ENCODE measurements at regions not wholly inside any gene's neighbourhood (a gene's known extent, or its start where the extent isn't known, plus 50 kb on each side); places are given as distances from the start of the nearest gene placed in this dataset.

DNA sequence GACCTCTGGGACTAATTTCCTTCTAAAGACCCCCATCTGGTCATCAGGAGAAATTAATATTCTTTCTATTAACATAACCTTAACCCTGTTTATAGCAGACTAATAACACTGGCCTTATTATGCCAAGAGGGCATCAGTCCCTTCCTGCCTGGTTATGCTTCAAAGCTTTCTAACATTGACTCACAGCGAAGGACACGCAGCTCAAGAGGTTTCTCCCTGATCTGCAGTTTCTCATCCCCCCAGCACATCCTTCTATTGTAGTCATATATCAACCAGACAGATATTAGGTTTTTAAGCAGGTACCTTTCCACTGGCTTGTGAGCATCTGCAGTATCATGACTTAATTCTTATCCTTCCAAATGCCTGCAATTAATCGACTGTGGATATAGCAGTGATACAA, 100.0 kb upstream of the CXCR4 start:
- no peak for DNase-seq (ENCODE audit: low read depth in 2 of 2)

DNA sequence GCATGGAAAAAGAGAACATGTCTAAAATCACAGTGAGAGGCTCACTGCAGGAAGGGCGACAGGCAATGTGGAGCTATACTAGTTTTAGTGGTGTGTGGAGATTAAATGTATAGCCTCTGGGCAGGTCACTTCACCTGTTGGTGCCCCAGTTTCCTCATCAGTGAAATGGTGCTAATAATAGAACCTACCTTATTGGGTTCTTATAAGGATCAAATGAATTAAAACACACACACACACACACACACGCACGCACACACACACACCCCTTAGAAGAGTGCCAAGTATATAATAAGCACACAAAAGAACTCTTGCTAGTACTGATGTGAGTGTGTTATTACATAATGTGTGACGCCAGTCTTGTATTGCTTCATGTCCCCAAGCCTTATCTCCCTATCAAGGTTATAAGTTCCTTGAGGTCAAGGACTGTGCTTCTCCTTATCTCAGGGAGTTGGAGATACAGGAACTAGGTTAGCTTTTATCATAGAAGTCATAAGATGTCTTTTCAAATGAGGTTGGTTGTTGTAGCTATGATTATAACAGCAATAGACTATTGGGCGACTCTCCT, 98.0 kb upstream of the CXCR4 start:
- DNase-seq (ENCODE audit: low read depth in 2 of 2): no peak

DNA sequence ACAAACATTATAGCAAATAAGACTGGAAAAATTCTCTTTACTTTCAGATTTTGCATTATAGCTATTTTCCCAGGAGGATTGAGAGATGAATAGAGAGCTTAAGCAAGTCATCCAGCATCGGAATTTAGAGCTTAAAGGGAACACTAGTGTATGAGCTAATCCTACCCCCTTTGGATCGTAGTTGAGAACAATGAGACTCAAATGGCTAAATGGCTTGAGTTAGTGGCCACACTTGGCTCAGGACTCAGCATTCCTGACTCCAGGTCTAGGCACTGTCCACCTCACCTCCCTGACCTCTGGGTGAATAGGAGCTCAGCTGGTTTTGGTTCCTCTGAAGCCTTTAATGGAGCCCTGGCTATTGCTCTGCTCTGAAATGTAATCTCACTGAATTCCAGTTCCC, 97.5 kb upstream of the CXCR4 start:
- DNase-seq (ENCODE audit: low read depth in 2 of 2): no peak

GRCh38 chr2:136214307-136215200, 96.6 kb upstream of the CXCR4 start:
- DNase-seq (ENCODE audit: low read depth in 2 of 2): no peak

DNA sequence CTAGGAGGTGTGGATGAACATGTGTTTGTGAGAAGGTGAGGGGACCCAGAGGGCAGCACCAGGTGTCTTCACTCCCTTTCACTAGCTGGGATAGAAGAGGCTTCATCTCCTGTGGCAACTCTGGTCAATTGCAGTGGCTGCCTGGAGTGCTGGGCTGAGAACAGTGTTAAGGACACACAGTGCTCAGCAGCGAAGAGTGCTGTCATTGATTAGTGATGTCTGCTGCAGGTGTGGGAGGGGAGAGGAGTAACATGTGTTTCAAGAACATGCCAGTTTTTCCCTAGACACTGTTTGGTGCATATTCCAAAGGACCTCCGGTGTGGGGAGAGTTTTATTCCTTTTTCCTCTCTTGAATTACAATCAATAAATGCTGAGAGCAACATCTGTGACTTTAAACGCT, 95.9 kb upstream of the CXCR4 start:
- DNase-seq (ENCODE audit: low read depth in 2 of 2): no peak

DNA sequence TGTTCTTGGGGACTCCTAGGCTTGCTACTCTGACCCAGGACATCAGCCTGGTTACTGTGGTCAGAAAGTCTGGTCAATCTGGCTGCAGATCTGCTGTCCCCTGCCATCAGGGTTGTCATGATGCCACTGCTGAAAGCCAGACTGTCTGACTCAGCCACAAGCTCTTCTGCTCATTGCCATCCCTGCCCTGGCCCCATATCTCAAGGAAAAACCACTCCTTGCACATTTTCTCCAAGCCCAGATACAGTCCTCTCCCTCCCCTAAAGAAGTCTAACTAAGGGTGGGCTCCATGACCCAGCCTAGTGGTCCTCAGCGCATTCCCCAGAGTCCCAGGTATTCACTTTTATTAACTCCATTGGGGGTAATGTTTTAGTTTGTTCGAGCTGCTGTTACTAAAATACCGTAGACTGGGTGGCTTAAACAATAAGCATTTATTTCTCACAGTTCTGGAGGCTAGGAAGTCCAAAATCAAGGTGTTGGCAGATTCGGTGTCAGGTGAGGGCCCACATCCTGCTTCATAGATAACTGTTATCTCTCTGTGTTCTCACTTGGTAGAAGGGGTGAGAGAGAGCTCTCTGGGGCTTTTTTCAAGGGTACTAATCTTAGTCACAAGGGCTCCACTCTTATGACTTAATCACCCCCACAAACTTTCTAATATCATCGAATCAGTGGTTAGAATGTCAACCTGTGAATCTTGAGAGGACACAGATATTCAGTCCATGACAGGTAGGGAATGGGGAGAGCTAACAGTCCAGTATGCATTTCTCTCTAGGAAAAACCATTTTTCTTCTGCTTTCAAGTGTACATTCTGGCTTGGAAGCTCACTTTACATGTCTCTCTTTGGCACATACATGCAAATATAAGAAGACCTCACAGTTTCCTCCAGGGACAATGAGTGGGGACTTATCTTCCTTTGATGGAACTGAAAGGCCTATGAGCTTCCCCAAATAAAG, 94.8 kb upstream of the CXCR4 start:
- DNase-seq (ENCODE audit: low read depth in 2 of 2): no peak

DNA sequence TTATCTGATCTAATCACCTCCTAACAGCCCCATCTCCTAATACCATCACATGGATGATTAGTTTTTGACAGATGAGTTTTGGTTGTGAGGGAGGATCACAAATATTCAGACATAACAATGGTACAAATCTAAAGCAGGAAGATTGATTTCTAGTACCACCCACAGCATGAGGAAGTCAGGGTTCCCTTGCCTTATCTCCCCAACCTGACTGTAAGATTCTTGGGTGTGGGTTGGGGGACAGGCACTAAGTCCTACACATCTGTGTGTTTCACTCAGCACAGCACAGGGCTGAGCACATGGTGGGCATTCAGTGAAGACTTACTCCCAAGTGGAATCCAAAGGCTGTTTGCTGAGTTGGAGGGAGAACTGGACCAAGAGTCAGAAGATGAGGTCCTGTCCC, 93.8 kb upstream of the CXCR4 start:
- DNase-seq (ENCODE audit: low read depth in 2 of 2): no peak

- DNase-seq (ENCODE audit: low read depth in 2 of 2): no peak
Measured at GRCh38 chr2:136210822-136211221, 92.9 kb upstream of the CXCR4 start.

DNA sequence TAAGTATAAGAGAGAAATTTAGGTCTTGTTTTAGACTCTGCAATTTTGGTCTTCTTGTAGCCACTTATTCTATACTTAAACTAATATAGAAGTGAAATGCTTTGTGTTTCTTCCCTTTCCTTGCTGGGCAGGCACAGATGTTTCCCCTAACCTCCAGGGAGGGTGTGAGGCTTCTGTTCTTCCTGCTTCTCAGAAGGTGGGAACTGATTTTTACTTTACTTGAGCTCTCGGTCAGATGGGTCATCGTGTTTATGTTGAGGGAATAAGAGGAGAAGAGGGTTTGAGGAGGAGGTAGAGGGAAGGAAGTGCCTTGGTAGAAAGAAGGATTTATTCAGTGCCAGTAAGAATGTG, 92.5 kb upstream of the CXCR4 start:
- DNase-seq (ENCODE audit: low read depth in 2 of 2): no peak

DNA sequence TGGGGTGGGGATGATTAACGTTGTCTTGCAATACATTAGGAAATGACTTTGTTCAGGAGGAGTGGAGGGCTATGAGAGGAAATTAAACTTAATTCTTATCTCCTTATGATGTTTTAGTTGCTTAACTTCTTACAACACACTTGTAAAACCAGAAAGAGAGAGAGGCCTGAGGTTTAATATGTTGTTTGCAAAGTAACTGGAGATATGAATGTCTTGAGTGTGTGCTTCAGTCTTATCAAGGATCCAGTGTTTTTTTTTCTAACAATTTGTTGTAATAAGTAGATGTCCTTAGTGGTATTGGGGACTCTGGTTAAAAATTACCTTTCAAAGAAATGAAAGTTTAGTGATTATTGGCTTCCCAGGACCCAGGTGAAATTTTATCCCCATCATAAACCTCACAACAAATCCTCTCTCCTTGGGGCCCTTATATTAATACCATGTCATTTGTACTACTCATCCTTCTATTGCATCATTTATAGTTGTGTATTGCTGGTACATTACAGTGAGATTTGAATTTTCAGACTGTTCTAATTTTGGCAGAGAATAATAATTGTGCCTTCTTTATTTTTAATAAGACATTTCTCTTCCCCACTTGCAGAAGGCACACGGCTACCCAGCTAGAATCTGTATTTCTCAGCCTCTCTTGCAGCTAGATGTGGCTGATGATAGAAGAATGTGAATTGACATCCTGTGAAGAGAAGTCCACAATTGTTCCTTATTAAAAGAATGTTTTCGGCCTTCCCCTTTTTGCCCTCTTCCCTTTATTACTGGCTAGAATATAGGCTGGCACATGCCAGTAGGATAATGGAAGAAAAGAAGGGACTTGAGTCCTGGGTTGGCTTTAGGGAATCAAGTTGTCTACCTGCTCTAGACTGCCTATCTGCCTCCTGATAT, 91.9 kb upstream of the CXCR4 start:
- no peak for DNase-seq (ENCODE audit: low read depth in 2 of 2)

GRCh38 chr2:136208682-136209420, 90.9 kb upstream of the CXCR4 start:
- DNase-seq (ENCODE audit: low read depth in 2 of 2): no peak

DNA sequence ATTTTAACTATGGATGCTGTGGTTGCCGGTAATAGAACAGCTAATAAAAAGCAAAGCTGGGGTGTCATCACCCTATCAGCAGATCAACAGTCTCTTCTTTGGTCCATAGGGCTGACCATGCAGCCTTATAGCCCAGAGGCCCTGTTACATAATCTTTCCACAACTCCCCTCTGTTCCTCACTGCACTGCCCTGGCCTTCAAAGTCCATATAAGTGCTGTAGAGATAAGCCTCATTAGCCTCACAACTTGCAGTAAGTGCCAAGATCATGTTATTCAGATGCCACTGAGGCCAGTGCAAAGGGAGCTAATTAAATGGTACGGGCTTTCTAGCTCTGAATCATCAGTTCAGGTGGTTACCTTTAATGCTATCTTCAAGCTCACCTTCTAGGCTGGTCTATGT, 89.7 kb upstream of the CXCR4 start:
- no peak for DNase-seq (ENCODE audit: low read depth in 2 of 2)

GRCh38 chr2:136207030-136207623, 89.2 kb upstream of the CXCR4 start:
- DNase-seq (ENCODE audit: low read depth in 2 of 2): no peak

GRCh38 chr2:136206613-136207012, 88.7 kb upstream of the CXCR4 start:
- DNase-seq (ENCODE audit: low read depth in 2 of 2): no peak

GRCh38 chr2:136205615-136206014, 87.7 kb upstream of the CXCR4 start:
- no peak for DNase-seq (ENCODE audit: low read depth in 2 of 2)

DNA sequence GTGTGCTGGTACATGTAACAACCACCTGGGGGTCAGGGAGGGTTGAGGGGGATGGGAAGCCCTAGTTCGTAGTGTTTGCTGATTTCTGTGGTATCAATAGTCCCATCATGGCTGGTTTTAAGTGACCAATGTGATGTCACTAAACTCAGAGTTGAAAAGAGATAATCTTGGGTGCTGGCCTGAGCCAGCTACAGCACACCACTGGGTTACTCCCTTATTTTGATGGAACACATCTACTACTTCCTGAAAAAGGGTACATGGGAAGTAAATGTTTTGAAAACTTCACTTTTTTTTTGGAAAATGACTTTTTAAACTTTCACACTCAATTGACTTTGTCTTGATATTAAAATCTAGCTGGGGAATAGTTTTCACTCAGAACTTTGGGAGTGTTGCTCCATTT, 87.0 kb upstream of the CXCR4 start:
- no peak for DNase-seq (ENCODE audit: low read depth in 2 of 2)

DNA sequence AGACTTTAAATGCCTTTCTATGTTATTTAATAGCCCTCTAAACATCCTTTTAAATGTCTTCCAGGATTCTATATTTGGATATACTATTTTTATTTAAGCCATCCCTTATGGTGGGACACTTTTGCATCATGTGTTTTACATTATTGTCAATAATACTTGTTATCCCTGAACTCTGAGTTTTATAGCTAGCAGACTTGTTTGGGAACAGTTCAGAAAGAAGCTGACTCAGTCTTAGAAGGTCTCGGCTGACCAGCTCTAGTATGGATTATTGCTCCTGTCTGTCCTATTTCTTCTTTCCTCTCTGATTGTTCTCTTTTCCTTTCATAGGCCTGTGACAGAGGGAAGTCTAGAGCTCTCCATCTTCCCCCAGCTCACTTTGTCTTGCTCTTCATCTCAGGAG, 77.3 kb upstream of the CXCR4 start:
- no peak for DNase-seq (ENCODE audit: low read depth in 2 of 2)

- DNase-seq (ENCODE audit: low read depth in 2 of 2): no peak
Measured at GRCh38 chr2:136191041-136191440, 73.1 kb upstream of the CXCR4 start.

DNA sequence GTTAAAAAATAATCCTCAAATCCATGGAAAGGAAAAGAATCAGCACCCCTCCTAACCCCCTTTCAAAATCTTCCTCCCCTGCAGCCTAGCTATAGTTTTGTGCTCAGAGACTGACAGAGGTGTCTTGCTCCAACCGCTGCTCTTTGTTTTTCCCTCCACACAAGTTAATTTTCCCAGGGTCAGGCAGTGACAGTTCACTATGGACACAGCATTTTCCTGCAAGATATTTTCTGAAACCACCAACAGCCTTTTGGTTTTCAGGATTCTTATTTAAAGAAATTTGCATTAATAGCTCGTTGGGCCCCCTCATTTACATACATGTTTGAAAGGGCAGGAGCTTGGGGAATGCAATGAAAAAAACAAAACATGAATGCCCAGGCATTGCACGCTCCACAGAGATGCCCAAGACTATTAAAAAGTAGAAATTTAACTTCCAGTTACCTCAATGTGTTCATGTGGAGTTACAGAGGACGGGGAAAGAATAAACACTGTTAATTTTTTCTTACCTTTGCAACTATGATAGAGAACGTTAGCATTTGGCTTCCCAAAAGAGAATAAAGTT, 71.4 kb upstream of the CXCR4 start:
- no peak for DNase-seq (ENCODE audit: low read depth in 2 of 2)

DNA sequence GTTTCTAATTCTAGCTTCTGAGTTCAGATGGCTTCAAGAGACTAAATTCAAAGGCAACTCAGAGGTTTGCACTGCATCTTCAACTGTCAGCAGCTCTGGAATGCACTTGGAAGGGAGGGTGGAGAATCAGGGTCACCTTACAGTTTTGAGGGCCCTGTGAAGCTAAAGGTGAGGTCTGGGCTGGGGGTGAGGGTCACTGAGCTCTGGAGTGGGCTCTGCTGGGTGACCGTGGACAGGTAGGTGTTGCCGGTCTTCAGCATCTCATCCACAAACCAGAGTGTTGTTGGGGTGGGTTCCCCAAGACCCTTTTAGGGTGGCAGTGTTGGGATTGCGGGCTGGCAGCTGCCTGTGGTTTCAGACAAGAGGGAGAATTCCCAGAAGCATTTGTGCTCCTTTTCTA, 70.1 kb upstream of the CXCR4 start:
- DNase-seq (ENCODE audit: low read depth in 2 of 2): no peak
